ENCODE measurements at regions not wholly inside any gene's neighbourhood (a gene's known extent, or its start where the extent isn't known, plus 50 kb on each side); places are given as distances from the start of the nearest gene placed in this dataset.

DNA sequence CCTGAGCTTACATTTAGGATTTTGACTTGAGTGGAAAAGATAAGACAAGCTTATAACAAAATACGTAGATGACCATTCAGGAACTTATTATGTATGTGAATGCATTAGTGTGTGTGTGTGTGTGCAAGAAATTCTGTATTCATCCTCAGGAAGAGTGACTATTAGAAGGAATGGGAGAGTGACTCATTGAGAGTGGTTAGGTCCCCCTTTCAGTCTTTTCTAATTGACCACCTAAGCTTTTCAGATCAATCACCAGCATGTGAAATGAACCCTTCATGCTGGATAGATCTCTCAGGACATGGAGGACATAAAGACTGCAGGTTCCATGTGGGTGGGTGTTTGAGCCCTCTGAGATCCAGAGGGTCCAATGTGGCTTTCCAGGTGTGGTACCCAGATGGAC, 153.5 kb downstream of the MBL2 start:
- no peaks in the 10 kb centered on the region for H3K36me3 ChIP-seq
- 91 to 100% methylated on average over 1 of the region's 1 CpG for WGBS, 2 donors

DNA sequence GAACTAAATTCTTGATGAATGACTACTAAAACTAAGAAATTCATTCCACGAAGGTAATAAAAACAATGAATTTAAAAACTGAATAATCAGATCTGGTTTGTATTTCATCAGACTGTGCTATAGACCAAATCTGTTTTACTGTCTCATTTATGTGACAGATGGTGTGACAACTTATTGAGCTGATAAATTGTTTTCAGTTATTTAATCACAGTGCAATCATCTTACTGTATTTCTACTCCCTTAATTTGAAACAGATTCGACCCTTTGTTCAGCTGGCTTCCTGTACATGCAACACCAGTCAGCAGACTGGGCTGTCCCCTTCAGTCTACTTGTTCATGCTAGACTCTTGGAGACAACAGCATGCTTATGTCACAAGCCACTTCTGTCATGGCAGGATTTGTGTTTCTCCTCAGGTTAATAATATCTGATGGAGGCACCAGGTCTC, 150.9 kb downstream of the MBL2 start:
- Histone ChIP-seq H3K27ac (no peak overlapping the region), H3K4me1 (no peaks in the 10 kb centered on the region), H3K4me3 (no peak overlapping the region), H3K9me3 (no peaks in the 10 kb centered on the region), H3K27me3 (no peaks in the 10 kb centered on the region), H3K36me3 (no peaks in the 10 kb centered on the region)
- TF ChIP-seq POLR2A (IDR thresholded peaks at IDR 0.05) (no peak), EP300 (IDR thresholded peaks at IDR 0.05) (no peak)
- TF ChIP-seq, protein P1, sequence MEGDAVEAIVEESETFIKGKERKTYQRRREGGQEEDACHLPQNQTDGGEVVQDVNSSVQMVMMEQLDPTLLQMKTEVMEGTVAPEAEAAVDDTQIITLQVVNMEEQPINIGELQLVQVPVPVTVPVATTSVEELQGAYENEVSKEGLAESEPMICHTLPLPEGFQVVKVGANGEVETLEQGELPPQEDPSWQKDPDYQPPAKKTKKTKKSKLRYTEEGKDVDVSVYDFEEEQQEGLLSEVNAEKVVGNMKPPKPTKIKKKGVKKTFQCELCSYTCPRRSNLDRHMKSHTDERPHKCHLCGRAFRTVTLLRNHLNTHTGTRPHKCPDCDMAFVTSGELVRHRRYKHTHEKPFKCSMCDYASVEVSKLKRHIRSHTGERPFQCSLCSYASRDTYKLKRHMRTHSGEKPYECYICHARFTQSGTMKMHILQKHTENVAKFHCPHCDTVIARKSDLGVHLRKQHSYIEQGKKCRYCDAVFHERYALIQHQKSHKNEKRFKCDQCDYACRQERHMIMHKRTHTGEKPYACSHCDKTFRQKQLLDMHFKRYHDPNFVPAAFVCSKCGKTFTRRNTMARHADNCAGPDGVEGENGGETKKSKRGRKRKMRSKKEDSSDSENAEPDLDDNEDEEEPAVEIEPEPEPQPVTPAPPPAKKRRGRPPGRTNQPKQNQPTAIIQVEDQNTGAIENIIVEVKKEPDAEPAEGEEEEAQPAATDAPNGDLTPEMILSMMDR (IDR thresholded peaks at IDR 0.05), result no peak
- DNase-seq (ENCODE audit: low spot score in 2 of 2), result no peak
- 33 to 47% methylated on average over 2 of the region's 2 CpGs for WGBS, 2 donors

More for the DNA sequence above, 153.5 kb downstream of the MBL2 start:
- TF ChIP-seq POLR2A (IDR thresholded peaks at IDR 0.05) (no peak), EP300 (IDR thresholded peaks at IDR 0.05) (no peak)
- TF ChIP-seq, protein P1 (IDR thresholded peaks at IDR 0.05), result no peak
- Histone ChIP-seq H3K27me3 (no peaks in the 10 kb centered on the region), H3K27ac (no peak overlapping the region), H3K9me3 (no peaks in the 10 kb centered on the region), H3K4me3 (no peak overlapping the region), H3K4me1 (no peaks in the 10 kb centered on the region)
- no peak for DNase-seq (ENCODE audit: low spot score in 2 of 2)

DNA sequence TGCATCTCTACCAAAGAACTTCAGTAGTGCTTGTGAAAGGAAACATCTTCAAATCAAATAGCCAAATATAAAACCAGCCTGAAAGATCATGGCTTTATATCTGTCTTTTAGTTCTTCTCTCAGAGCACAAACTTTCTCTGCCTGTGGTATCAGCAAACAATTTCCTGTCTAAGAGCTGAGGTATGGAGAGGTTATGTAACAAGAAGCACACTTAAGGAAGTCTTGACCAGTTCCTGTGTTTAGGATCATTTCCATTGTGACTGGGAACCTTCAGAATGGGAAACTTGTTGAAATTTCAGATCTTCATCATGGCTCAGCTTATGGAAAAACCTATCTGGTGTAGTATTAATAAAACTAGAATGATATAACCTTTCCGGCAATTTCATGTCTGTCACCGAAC, 148.8 kb downstream of the MBL2 start:
- H3K27me3 ChIP-seq, result no peaks in the 10 kb centered on the region
- no peak for DNase-seq (ENCODE audit: low spot score in 2 of 2)
- no peaks in the 10 kb centered on the region for H3K9me3 ChIP-seq
- no peak overlapping the region for H3K4me3 ChIP-seq
- TF ChIP-seq, protein P1 (IDR thresholded peaks at IDR 0.05), result no peak
- TF ChIP-seq POLR2A (IDR thresholded peaks at IDR 0.05) (no peak), EP300 (IDR thresholded peaks at IDR 0.05) (no peak)
- no peak overlapping the region for H3K27ac ChIP-seq
- H3K36me3 ChIP-seq, result no peaks in the 10 kb centered on the region
- no peaks in the 10 kb centered on the region for H3K4me1 ChIP-seq
- 96 to 97% methylated on average over 2 of the region's 2 CpGs for WGBS, 2 donors

DNA sequence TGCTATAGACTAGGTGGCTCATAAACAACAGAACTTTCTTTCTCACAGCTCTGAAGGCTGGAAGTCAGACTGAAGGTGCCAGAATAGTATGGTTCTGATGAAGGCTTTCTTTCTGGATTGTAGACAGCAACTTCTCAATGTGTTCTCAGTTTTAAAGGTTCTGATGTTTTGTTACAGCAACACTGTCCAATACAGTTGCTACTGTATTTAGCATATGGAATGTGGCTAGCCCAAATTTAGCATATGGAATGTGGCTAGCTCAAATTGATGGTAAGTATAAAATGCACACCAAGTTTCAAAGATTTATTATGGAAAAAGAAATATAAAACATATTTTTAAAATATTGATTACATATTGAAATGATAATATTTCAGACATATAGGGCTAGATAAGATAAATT, 145.3 kb downstream of the MBL2 start:
- Histone ChIP-seq H3K27me3 (no peaks in the 10 kb centered on the region), H3K9me3 (no peaks in the 10 kb centered on the region), H3K27ac (no peak overlapping the region), H3K36me3 (no peaks in the 10 kb centered on the region), H3K4me3 (no peak overlapping the region), H3K4me1 (no peaks in the 10 kb centered on the region)
- no peak for DNase-seq (ENCODE audit: low spot score in 2 of 2)
- TF ChIP-seq EP300 (IDR thresholded peaks at IDR 0.05), result no peak
- TF ChIP-seq POLR2A (IDR thresholded peaks at IDR 0.05), result no peak
- TF ChIP-seq, protein P1 (IDR thresholded peaks at IDR 0.05), result no peak

DNA sequence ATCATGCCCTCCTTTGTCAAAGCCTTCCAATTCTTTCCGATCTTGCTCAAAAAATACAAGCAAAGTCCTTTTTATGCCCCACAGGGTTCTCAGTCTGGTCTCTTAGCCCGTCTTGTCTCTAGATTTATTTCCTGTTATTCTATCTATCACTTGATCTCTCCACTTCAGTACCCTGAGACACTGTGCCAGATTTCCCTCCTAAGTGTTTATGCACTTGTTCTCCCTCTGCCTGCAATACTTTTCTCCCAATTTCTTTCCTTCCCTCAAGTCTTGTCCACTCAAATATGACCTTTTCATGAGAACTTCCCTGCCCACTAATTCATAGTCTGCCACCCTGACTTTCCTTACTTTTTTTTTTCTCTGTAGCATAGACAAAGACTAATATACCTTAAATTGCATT, 141.4 kb downstream of the MBL2 start:
- 47 to 48% methylated on average over 2 of the region's 2 CpGs for WGBS, 2 donors
- Histone ChIP-seq H3K4me1 (no peaks in the 10 kb centered on the region), H3K27ac (no peak overlapping the region), H3K9me3 (no peaks in the 10 kb centered on the region), H3K36me3 (no peaks in the 10 kb centered on the region), H3K27me3 (no peaks in the 10 kb centered on the region), H3K4me3 (no peak overlapping the region)
- DNase-seq (ENCODE audit: low spot score in 2 of 2), result no peak
- TF ChIP-seq POLR2A (IDR thresholded peaks at IDR 0.05) (no peak), EP300 (IDR thresholded peaks at IDR 0.05) (no peak)
- TF ChIP-seq, protein P1 (IDR thresholded peaks at IDR 0.05), result no peak
